NCI-H69 (cell line): ENCODE measurements at regions not wholly inside any gene's neighbourhood (a gene's known extent, or its start where the extent isn't known, plus 50 kb on each side); places are given as distances from the start of the nearest gene placed in this dataset.

ENCODE experiments used
- DNase-seq: peaks from one replicate; lab custom pipeline; 2025; lab: John Stamatoyannopoulos, UW

DNA sequence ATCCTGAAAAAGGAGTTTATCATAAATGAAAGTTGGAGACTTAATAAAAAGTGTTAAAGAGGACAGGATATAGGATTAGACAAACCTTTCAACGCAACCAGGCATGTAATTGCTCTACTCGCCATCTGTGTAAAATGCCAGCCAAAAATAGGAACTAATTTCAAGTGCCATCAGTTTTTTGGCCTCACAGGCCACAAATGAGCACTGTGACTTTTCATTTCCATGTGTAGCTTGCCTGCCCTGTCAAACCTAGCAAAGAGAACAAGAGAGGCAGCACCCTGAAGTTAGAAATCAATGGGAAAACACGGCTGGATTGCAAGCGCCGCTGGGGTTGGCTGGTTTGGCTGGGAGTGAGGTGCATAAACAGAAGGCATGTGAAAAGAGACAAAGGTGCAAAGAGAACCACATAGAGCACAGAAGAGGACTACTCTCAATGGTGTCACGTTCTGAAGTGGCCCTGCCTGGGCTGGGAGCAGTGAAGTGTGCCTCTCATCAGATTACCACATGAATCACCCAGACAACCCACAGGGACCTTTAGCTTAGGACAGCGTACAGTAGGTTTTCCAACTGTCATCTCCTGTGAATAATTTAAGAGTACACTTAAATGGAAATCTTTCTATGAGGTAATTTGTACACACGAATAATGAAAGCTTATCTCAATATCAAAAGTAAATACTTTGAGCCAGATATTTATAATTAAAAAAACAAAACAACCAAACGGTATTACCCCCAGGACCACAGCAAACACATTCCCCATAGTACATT, 78.0 kb upstream of the NHSL1 start:
- peak; percentile 94 for DNase-seq

DNA sequence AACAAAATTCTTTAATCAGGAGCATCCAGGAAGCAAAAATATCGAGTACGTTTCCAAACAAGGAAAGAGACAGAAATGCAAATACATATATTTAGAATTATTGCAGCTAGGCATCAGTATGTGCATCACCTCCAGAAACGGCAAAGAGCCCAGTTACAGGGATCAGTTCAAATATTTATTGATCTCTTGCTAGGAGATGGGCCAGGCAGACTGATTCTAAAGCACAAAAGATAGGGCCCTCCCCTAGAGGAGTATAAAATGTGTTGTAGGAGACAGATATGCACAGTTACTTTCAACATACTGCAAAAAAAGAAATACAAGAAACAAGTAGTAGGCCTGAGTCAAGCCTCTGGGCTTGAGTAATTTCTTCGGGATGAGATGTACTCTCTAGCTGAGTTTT, 80.7 kb upstream of the NHSL1 start:
- no peak for DNase-seq

DNA sequence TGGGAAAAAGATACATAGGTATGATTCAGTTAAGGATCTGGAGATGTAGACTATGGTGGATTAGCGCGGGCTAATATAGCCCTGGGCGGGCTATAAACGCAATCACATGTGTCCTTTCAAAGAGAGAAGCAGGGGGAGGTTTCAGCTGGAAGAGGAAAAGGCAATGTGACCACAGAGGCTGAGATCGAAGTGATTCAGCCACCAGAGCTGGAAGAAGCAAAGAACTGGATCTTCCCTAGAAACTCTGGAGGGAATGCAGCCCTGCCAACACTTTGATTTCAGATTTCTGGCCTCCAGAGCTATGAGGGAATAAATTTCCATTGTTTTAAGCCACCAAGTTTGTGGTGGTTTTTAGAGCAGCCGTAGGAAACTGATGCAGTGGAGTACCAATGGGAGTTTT, 81.5 kb upstream of the NHSL1 start:
- no peak for DNase-seq

GRCh38 chr6:138582573-138582972, 83.3 kb upstream of the NHSL1 start:
- DNase-seq, result no peak

- DNase-seq, result no peak
These were observed 87.3 kb upstream of the NHSL1 start for GRCh38 chr6:138586638-138587037.

GRCh38 chr6:138588805-138589434, 89.6 kb upstream of the NHSL1 start:
- DNase-seq, result peak; percentile 87

- DNase-seq, result peak; percentile 91
These were observed 91.8 kb upstream of the NHSL1 start for GRCh38 chr6:138590796-138591709.

- no peak for DNase-seq
These were observed 93.4 kb upstream of the NHSL1 start for GRCh38 chr6:138592749-138593123.

- peak; percentile 46 for DNase-seq
These were observed 94.0 kb upstream of the NHSL1 start for GRCh38 chr6:138593124-138593877.

DNA sequence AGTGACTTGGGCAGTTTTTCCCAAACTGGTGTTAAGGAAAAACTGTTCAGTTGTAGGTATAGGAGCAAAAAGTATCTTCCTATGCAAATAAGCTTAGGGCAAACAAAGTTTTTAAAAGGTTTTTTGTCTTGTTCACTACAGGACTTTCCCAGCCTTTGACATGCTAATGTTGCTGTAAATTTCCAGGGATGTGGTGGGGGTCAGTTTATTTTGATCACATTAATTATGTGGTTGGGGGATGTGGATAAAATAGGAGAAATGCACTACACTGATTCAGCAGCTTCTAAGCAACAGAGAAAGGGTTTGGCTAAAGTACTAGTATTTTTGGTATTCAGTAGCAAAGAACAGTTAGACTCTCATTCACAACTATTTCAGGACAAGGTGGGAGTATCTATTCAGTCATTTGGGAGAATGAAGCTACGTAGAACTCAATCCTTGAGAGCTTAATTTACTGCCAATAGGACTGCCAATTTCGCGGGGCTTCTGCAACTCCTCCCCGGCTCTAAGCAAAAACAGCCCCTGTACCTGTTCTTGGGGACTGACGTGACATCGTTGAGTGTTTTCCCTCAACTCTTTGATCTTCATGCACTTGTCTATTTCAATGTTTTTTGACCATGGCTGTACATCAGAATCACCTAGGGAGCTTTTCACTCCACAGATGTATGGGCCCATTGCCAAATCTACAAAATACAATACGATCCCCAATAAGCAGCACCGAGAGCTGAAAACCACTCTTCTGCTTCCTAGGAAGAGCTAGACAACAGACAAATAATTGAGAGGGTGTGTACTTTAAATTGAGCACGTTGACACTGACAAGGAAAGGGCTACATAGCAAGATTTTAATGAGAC, 94.8 kb upstream of the NHSL1 start:
- DNase-seq, result peak; percentile 78

- no peak for DNase-seq
These were observed 95.5 kb upstream of the NHSL1 start for GRCh38 chr6:138594758-138595140.

DNA sequence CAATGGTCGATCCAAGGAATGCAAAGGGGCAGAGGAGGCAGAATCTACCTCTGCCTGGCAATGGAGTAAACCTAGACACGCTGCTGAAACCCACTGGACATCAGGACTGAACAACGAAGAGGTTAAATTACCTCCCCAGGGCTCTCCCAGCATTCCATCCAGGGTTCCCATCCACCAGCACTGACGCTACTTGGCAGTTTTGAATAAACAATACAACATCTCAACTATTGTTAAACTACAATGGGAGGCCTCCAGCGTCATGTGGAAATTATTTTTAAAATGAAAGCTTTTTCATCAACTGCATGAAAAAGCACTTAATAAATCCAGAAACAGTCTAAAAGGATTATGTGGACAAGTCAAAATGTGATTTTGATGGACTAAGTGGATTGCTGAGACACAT, 96.8 kb upstream of the NHSL1 start:
- DNase-seq, result no peak

GRCh38 chr6:138596591-138596990, 97.3 kb upstream of the NHSL1 start:
- no peak for DNase-seq

DNA sequence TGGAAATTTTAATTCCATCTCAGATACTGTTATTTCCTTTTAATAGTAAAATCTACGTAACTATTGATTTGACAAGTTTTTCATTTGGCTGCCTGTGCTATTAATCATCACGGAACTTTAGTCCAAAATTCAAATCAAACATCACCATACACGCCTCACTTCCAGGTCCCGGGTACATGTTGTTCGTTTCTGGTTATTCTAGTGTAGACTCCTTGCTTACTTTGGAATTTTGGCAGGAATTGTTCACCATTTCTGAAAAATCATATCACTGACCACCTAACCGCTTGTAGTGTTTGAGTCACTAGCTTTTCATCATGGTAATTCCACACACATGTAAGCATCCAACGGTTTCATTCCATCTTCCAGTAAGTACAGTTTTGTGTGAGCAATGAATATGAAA, 98.0 kb upstream of the NHSL1 start:
- DNase-seq, result no peak

GRCh38 chr6:138598562-138599173, 99.4 kb upstream of the NHSL1 start:
- no peak for DNase-seq

GRCh38 chr6:138600261-138600660, 101.0 kb upstream of the NHSL1 start:
- DNase-seq, result no peak

GRCh38 chr6:138600726-138601125, 101.4 kb upstream of the NHSL1 start:
- DNase-seq, result peak; percentile 16

DNA sequence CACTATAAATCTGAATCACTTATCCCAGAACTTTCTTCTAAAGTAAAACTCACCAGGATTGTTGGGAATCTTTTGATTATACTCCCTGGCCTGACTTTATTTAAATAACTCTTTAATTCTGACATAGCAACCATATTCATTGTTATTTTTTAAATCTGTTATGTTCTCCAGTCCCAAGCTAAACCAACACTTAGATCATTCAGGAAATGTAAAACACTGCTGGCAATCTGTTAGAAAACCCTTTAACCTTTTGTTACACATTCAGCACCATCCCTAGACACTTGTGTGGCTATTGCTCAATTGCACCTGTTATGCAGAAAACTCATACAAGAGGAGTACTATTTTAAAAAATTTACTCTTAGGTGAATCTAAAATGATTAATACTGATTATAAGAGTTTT, 101.8 kb upstream of the NHSL1 start:
- peak; percentile 18 for DNase-seq

DNA sequence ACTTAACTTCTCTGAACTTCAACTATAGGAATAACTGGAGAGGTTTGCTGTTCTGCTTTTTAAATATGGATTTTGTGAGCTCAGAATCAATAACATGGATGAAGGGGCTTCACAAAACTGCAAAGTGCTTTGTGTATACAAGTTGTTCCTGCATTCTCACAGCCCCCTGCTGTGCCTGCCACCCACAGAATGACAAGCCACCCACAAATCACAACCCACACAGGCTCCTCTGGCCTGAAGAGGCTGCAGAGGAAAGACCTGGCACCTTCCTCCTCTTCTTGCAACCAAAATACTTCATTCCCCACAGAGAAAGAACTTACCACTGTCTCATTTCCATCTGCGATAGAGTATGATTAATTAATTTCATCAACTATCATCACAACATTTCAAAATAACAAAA, 106.7 kb upstream of the NHSL1 start:
- DNase-seq, result no peak
